GM12878 (cell line): ENCODE measurements at regions not wholly inside any gene's neighbourhood (a gene's known extent, or its start where the extent isn't known, plus 50 kb on each side); places are given as distances from the start of the nearest gene placed in this dataset.

Experiments used
- ATAC-seq: fragments of 200-7000 bp; cut with Tn5 transposase; 3 replicates; pipeline ENCODE4 v1.9.1; 2020; ENCODE audit warnings: mild to moderate bottlenecking, moderate library complexity
- BruUV-seq: library from RNA; stranded (reverse); fragments of 400-500 nt; replicated peaks from 2 replicates; lab custom pipeline; 2021; lab: Mats Ljungman, UMichigan
- CTCF ChIA-PET: fragments of 300-600 bp; sonication (Branson Sonifier 250); formaldehyde crosslinking; extraction: SDS; loops from one replicate; lab custom pipeline; 2021; ENCODE audit warnings: inconsistent platforms; lab: Yijun Ruan, JAX
- POLR2A ChIA-PET: fragments of 350-600 bp; formaldehyde crosslinking; extraction: SDS; loops from one replicate; lab custom pipeline; 2021; ENCODE audit warnings: inconsistent platforms; lab: Charles Lee
- RAD21 ChIA-PET: fragments of 300-600 bp; sonication (Branson Sonifier 250); formaldehyde crosslinking; loops from one replicate; lab custom pipeline; 2023; ENCODE audit warnings: antibody characterized with exemption; ENCODE audit not compliant: unreplicated experiment; lab: Charles Lee
- SMC1A ChIA-PET: fragments of 300-600 bp; sonication (Branson Sonifier 250); formaldehyde crosslinking; loops from one replicate; lab custom pipeline; 2023; ENCODE audit not compliant: unreplicated experiment, uncharacterized antibody; lab: Charles Lee
- DNase-seq: peaks from one replicate; pipeline ENCODE4 v3.0.0-alpha.2; 2011; ENCODE audit warnings: low read depth, low spot score
- FAIRE-seq: peaks from 3 replicates; lab custom pipeline; 2011; peaks lifted over from hg19 to GRCh38; lab: Jason Lieb, UNC
- H2AFZ ChIP-seq: 2 replicates; pipeline ENCODE4 v1.6.0; 2011; ENCODE audit warnings: low read depth, low read length, control low read depth; ENCODE audit not compliant: control insufficient read depth
- H3K27ac ChIP-seq: 2 replicates; pipeline ENCODE4 v1.5.1; 2011; ENCODE audit warnings: control low read depth; ENCODE audit not compliant: control insufficient read depth, insufficient read depth
- H3K27me3 ChIP-seq, 2 experiments: replicated peaks in 1 of 2; 2 replicates each; pipeline versions ENCODE4 v1.6.0 to v1.6.1; 2011; ENCODE audit warnings: low read length in 1 of 2; ENCODE audit not compliant: control insufficient read depth in 2 of 2, insufficient read depth in 2 of 2
- H3K36me3 ChIP-seq, 2 experiments: 2 replicates each; pipeline ENCODE4 v1.5.1; 2011; ENCODE audit warnings: low read length in 1 of 2; ENCODE audit not compliant: control insufficient read depth in 2 of 2, insufficient read depth in 2 of 2
- H3K4me1 ChIP-seq: 2 replicates; pipeline ENCODE4 v1.6.1; 2011; ENCODE audit warnings: mild to moderate bottlenecking, low read length, moderate library complexity, mixed read lengths; ENCODE audit not compliant: control insufficient read depth, insufficient read depth
- H3K4me2 ChIP-seq: 2 replicates; pipeline ENCODE4 v1.6.0; 2011; ENCODE audit warnings: control low read depth; ENCODE audit not compliant: control insufficient read depth, insufficient read depth
- H3K4me3 ChIP-seq: fragments of 200-600 bp; sonication (generic); 2 replicates; pipeline ENCODE4 v1.5.1; 2016
- H3K79me2 ChIP-seq: 2 replicates; pipeline ENCODE4 v1.6.0; 2011; ENCODE audit warnings: low read length; ENCODE audit not compliant: control insufficient read depth, insufficient read depth
- H3K9ac ChIP-seq: 2 replicates; pipeline ENCODE4 v1.8.0; 2011; ENCODE audit warnings: low read length, control low read depth, mixed read lengths; ENCODE audit not compliant: control insufficient read depth, insufficient read depth
- H3K9me3 ChIP-seq: replicated peaks from 3 replicates; pipeline ENCODE4 v1.5.1; 2011; ENCODE audit warnings: mild to moderate bottlenecking, low read length; ENCODE audit not compliant: control insufficient read depth, insufficient read depth
- H4K20me1 ChIP-seq: 2 replicates; pipeline ENCODE4 v1.6.0; 2011; ENCODE audit not compliant: control insufficient read depth, insufficient read depth
- ATF2 ChIP-seq: IDR thresholded peaks from 2 replicates; pipeline ENCODE4 v1.6.1; 2012; ENCODE audit warnings: low read length, inconsistent platforms
- BCLAF1 ChIP-seq: fragments of 450-650 bp; IDR thresholded peaks from 2 replicates; pipeline ENCODE4 v1.6.1; 2017; ENCODE audit warnings: antibody characterized with exemption, mild to moderate bottlenecking, moderate library complexity
- CBFB ChIP-seq: IDR thresholded peaks from 2 replicates; pipeline ENCODE4 v1.6.1; 2016; ENCODE audit warnings: antibody characterized with exemption, low read depth
- MYB ChIP-seq: fragments of 150-350 bp; IDR thresholded peaks from 2 replicates; pipeline ENCODE4 v1.6.1; 2014; ENCODE audit warnings: mild to moderate bottlenecking, low read depth, low read length, borderline replicate concordance
- POLR2A ChIP-seq: IDR thresholded peaks from 2 replicates; pipeline ENCODE4 v1.6.1; 2011; ENCODE audit warnings: low read depth, mild to moderate bottlenecking, low read length
- RAD21 ChIP-seq: IDR thresholded peaks from 2 replicates; pipeline ENCODE4 v1.6.1; 2011; ENCODE audit warnings: mild to moderate bottlenecking, low read depth, low read length, moderate library complexity; ENCODE audit not compliant: insufficient read depth
- ZBED1 ChIP-seq: IDR thresholded peaks from 2 replicates; pipeline ENCODE4 v1.6.1; 2016; ENCODE audit warnings: borderline replicate concordance
- WGBS: methylation state at CpG from one replicate; pipeline ENCODE4 v1.1.6; 2016; ENCODE audit warnings: low lambda C conversion rate; ENCODE audit not compliant: insufficient replicate concordance, insufficient coverage; ENCODE audit errors: missing lambda C conversion rate; 5-methylcytosine and 5-hydroxymethylcytosine counted together
- in situ Hi-C: fragments of 300-500 bp; cut with MboI; formaldehyde crosslinking; loops from 9 replicates; pipeline ENCODE4 v1.14.3; 2018; ENCODE audit warnings: mixed read lengths
- intact Hi-C: fragments of 100-400 bp; cut with micrococcal nuclease; formaldehyde crosslinking; loops from one replicate; pipeline ENCODE4 v1.14.2; 2022; ENCODE audit not compliant: unreplicated experiment
- TF ChIP-seq, protein P1 (sequence below), 3 experiments: IDR thresholded peaks in 2 of 3; conservative IDR thresholded peaks in 1 of 3; 2 replicates each; pipeline ENCODE4 v1.5.1; 2011; ENCODE audit warnings: low read depth in 3 of 3, low read length in 3 of 3, mild to moderate bottlenecking in 3 of 3, control low read depth in 2 of 3, moderate library complexity in 2 of 3, inconsistent platforms in 1 of 3, mixed read lengths in 1 of 3; ENCODE audit not compliant: control insufficient read depth in 2 of 3, insufficient read depth in 1 of 3; ENCODE audit errors: extremely low read depth in 1 of 3

- TF ChIP-seq BCLAF1 (no peak), ATF2 (no peak)
Measured at GRCh38 chr9:87286506-87286905, 211.2 kb upstream of the DAPK1 start (continued).

GRCh38 chr9:87290241-87291052 lies 207.2 kb upstream of the DAPK1 start:
- no peak overlapping the region for H3K27ac ChIP-seq
- TF ChIP-seq ZBED1: no peak
- no peak for TF ChIP-seq POLR2A
- 0 out of 2 replicates have a peak, but pooled peaks have one; percentile 2 for TF ChIP-seq RAD21
- no peak for TF ChIP-seq CBFB
- TF ChIP-seq, protein P1, sequence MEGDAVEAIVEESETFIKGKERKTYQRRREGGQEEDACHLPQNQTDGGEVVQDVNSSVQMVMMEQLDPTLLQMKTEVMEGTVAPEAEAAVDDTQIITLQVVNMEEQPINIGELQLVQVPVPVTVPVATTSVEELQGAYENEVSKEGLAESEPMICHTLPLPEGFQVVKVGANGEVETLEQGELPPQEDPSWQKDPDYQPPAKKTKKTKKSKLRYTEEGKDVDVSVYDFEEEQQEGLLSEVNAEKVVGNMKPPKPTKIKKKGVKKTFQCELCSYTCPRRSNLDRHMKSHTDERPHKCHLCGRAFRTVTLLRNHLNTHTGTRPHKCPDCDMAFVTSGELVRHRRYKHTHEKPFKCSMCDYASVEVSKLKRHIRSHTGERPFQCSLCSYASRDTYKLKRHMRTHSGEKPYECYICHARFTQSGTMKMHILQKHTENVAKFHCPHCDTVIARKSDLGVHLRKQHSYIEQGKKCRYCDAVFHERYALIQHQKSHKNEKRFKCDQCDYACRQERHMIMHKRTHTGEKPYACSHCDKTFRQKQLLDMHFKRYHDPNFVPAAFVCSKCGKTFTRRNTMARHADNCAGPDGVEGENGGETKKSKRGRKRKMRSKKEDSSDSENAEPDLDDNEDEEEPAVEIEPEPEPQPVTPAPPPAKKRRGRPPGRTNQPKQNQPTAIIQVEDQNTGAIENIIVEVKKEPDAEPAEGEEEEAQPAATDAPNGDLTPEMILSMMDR (IDR thresholded peaks at IDR 0.05 in 2 of 3, conservative IDR thresholded peaks at IDR 0.05 in 1 of 3; ENCODE audit: control insufficient read depth in 2 of 3, extremely low read depth in 1 of 3, insufficient read depth in 1 of 3, low read depth in 3 of 3, low read length in 3 of 3): peak in 2 of 3 experiments; percentile 17 to 24; a peak in 2 of 6 replicates
- no peak for TF ChIP-seq MYB
- no peak overlapping the region for H2AFZ ChIP-seq
- H3K4me1 ChIP-seq: no peaks in the 10 kb centered on the region
- intact Hi-C loops (no loop called here), in situ Hi-C loops (no loop called here)
- no peak overlapping the region for H3K4me3 ChIP-seq
- H4K20me1 ChIP-seq: no peaks in the 10 kb centered on the region
- no peak for FAIRE-seq
- no TSS peak for BruUV-seq
- no peaks in the 10 kb centered on the region for H3K36me3 ChIP-seq
- no peak overlapping the region for H3K4me2 ChIP-seq
- DNase-seq: no peak
- ChIA-PET RAD21 (interaction anchor here (0.6 kb wide), 1 partner anchor 189 kb away, joined by 4 read pairs; no protein-coding TSS in a partner anchor), CTCF (no interaction called here), SMC1A (no interaction called here), POLR2A (interaction anchor here (0.7 kb wide), 1 partner anchor 33 kb away, joined by 5 read pairs; no protein-coding TSS in a partner anchor)
- no peaks in the 10 kb centered on the region for H3K79me2 ChIP-seq
- ATAC-seq: peak; percentile 56; the same call in 2 of the 3 replicates
- H3K27me3 ChIP-seq: no peaks in the 10 kb centered on the region
- WGBS: 54% methylated on average over 4 of the region's 4 CpGs
- H3K9me3 ChIP-seq: no peaks in the 10 kb centered on the region
- no peak overlapping the region for H3K9ac ChIP-seq
